ENCODE measurements at regions not wholly inside any gene's neighbourhood (a gene's known extent, or its start where the extent isn't known, plus 50 kb on each side); places are given as distances from the start of the nearest gene placed in this dataset.
A peak's percentile ranks its signal among the peaks of the same experiment; 100 is the strongest.

- Histone ChIP-seq H3K36me3 (replicated peaks; ENCODE audit: low read depth, low read length) (no peaks in the 10 kb centered on the region), H3K79me2 (ENCODE audit: low read length) (no peaks in the 10 kb centered on the region), H3K27ac (ENCODE audit: low read length) (no peak overlapping the region), H3K4me2 (ENCODE audit: low read length) (no peak overlapping the region), H3K9ac (ENCODE audit: low read length) (no peak overlapping the region), H3K9me3 (ENCODE audit: insufficient read depth, low read length) (no peaks in the 10 kb centered on the region), H3K4me3 (ENCODE audit: low read length) (no peak overlapping the region), H2AFZ (ENCODE audit: low read depth, low read length) (no peak overlapping the region), H3K4me1 (ENCODE audit: low read length) (no peaks in the 10 kb centered on the region), H4K20me1 (ENCODE audit: insufficient read depth, low read length) (no peaks in the 10 kb centered on the region), H3K27me3 (ENCODE audit: low read depth, low read length) (no peaks in the 10 kb centered on the region)
- TF ChIP-seq CTCF (IDR thresholded peaks at IDR 0.05; ENCODE audit: low read depth, low read length) (no peak), EZH2phosphoT487 (IDR thresholded peaks at IDR 0.05; ENCODE audit: low read depth) (no peak)
Measured at GRCh38 chr13:106197496-106197895, 338.0 kb downstream of the EFNB2 start.

GRCh38 chr13:106187501-106188095 is 347.9 kb downstream of the EFNB2 start:
- Histone ChIP-seq H3K27me3 (ENCODE audit: low read depth, low read length) (no peaks in the 10 kb centered on the region), H3K4me1 (ENCODE audit: low read length) (0 out of 2 replicates have a peak, but pooled peaks cover 3% of the 10 kb centered on the region), H4K20me1 (ENCODE audit: insufficient read depth, low read length) (no peaks in the 10 kb centered on the region), H3K9ac (ENCODE audit: low read length) (no peak overlapping the region), H2AFZ (ENCODE audit: low read depth, low read length) (peak overlapping the region; percentile 55; the same call in 1 of the 2 replicates), H3K79me2 (ENCODE audit: low read length) (no peaks in the 10 kb centered on the region), H3K4me2 (ENCODE audit: low read length) (no peak overlapping the region), H3K9me3 (ENCODE audit: insufficient read depth, low read length) (no peaks in the 10 kb centered on the region; the same call in 1 of the 2 replicates), H3K27ac (ENCODE audit: low read length) (no peak overlapping the region), H3K36me3 (replicated peaks; ENCODE audit: low read depth, low read length) (no peaks in the 10 kb centered on the region), H3K4me3 (ENCODE audit: low read length) (no peak overlapping the region)
- no peak for TF ChIP-seq CTCF (IDR thresholded peaks at IDR 0.05; ENCODE audit: low read depth, low read length)
- TF ChIP-seq EZH2phosphoT487 (IDR thresholded peaks at IDR 0.05; ENCODE audit: low read depth), result no peak

- no peak overlapping the region for H3K27ac ChIP-seq (ENCODE audit: low read length)
- no peak overlapping the region for H3K9ac ChIP-seq (ENCODE audit: low read length)
- no peaks in the 10 kb centered on the region; the same call in 1 of the 2 replicates for H3K9me3 ChIP-seq (ENCODE audit: insufficient read depth, low read length)
- no peaks in the 10 kb centered on the region for H3K79me2 ChIP-seq (ENCODE audit: low read length)
- H3K4me2 ChIP-seq (ENCODE audit: low read length), result no peak overlapping the region
- H3K27me3 ChIP-seq (ENCODE audit: low read depth, low read length), result no peaks in the 10 kb centered on the region
- no peak for TF ChIP-seq EZH2phosphoT487 (IDR thresholded peaks at IDR 0.05; ENCODE audit: low read depth)
- TF ChIP-seq CTCF (IDR thresholded peaks at IDR 0.05; ENCODE audit: low read depth, low read length), result no peak
- H2AFZ ChIP-seq (ENCODE audit: low read depth, low read length), result no peak overlapping the region
- 0 out of 2 replicates have a peak, but pooled peaks cover 3% of the 10 kb centered on the region for H3K4me1 ChIP-seq (ENCODE audit: low read length)
- no peaks in the 10 kb centered on the region for H3K36me3 ChIP-seq (replicated peaks; ENCODE audit: low read depth, low read length)
- H3K4me3 ChIP-seq (ENCODE audit: low read length), result no peak overlapping the region
- no peaks in the 10 kb centered on the region for H4K20me1 ChIP-seq (ENCODE audit: insufficient read depth, low read length)
Measured at GRCh38 chr13:106187101-106187500, 348.4 kb downstream of the EFNB2 start.

DNA sequence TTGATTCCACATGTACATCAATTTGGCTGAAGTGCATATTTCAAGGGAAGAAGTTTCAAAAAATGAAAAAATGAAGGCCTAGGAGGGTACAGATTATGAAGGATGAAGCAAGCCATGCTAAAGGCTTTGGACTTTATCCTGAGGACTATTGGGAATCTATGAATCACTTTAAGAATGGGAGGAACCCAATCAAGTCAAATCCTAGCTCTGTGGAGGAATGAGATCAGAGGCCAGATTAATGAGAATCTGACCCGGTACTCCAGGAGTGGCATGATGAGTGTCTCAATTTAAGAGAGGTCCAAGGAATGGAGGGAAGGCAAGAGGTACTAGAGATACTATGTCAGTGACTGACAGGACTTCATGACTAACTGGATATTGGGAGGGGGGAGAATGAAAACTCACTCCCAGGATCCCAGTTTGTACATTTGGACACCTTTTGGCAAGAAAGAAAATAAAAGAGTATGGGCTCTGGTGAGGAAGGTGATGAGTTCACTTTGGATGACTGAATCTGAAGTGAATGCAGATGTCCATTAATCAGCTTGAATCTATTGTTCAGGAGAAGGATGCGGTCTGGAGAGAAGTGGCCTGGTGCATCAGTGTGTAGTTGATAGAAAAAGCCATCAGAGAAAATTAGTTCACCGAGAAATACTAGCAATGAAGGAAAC is 349.0 kb downstream of the EFNB2 start:
- no peak overlapping the region for H3K4me2 ChIP-seq (ENCODE audit: low read length)
- no peak overlapping the region for H3K4me3 ChIP-seq (ENCODE audit: low read length)
- H3K79me2 ChIP-seq (ENCODE audit: low read length), result no peaks in the 10 kb centered on the region
- H4K20me1 ChIP-seq (ENCODE audit: insufficient read depth, low read length), result no peaks in the 10 kb centered on the region
- H3K9me3 ChIP-seq (ENCODE audit: insufficient read depth, low read length), result no peaks in the 10 kb centered on the region
- H3K27ac ChIP-seq (ENCODE audit: low read length), result no peak overlapping the region
- no peak overlapping the region for H3K9ac ChIP-seq (ENCODE audit: low read length)
- H3K36me3 ChIP-seq (replicated peaks; ENCODE audit: low read depth, low read length), result no peaks in the 10 kb centered on the region
- 0 out of 2 replicates have a peak, but pooled peaks cover 3% of the 10 kb centered on the region for H3K4me1 ChIP-seq (ENCODE audit: low read length)
- TF ChIP-seq EZH2phosphoT487 (IDR thresholded peaks at IDR 0.05; ENCODE audit: low read depth) (no peak), CTCF (IDR thresholded peaks at IDR 0.05; ENCODE audit: low read depth, low read length) (no peak)
- no peak overlapping the region for H2AFZ ChIP-seq (ENCODE audit: low read depth, low read length)
- no peaks in the 10 kb centered on the region for H3K27me3 ChIP-seq (ENCODE audit: low read depth, low read length)

All from OCI-LY3 (cell line).